NCI-H2227 (cell line): ENCODE measurements at regions not wholly inside any gene's neighbourhood (a gene's known extent, or its start where the extent isn't known, plus 50 kb on each side); places are given as distances from the start of the nearest gene placed in this dataset.
"Not testable (repeated sequence)": the region's sequence is repeated elsewhere in the genome, so short reads cannot be mapped to it uniquely, and the experiment has no call there.

Experiments used
- DNase-seq: peaks from one replicate; lab custom pipeline; 2025; ENCODE audit not compliant: unreplicated experiment; lab: John Stamatoyannopoulos, UW

DNA sequence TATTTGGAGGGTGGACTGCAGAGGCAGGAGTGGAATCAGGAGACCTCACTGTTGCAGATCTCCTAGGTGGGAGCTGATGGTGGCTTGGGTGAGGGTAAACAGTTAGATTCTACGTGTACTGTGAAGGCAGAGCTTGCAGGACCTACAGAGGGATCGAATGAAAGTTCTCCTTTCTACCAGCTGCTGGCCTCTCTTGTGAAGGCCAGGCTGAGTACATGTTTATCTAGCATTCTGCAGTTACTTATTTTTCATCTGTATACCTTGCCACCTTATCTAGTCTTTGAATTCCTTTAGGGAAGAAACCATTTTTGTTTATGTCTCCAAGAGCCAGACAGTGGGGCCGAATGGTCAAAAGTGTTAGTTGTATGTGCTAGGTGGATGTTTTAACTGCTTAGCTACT, 57.6 kb downstream of the PTTG1 start:
- no peak for DNase-seq

DNA sequence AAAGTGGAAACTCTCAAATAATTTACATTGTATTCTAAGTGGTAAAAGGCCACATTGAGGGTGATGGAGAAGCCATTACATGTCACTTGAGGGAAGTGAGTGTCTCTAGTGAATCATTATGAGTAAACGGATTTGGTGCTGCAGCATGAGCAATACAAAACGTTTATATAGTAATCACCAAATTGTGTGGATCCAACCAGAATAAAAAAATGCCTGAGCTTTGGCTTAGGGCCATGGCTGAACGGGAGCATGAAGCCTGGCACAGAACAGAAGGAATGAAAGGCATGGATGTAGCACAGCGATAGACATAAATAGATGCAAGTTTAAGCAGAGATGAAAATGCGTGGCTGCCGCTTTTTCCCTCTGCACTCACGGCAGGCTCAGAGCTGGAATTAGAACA, 58.3 kb downstream of the PTTG1 start:
- DNase-seq, result no peak

- DNase-seq, result no peak
Observed at GRCh38 chr5:160480652-160481051, 59.0 kb downstream of the PTTG1 start.

DNA sequence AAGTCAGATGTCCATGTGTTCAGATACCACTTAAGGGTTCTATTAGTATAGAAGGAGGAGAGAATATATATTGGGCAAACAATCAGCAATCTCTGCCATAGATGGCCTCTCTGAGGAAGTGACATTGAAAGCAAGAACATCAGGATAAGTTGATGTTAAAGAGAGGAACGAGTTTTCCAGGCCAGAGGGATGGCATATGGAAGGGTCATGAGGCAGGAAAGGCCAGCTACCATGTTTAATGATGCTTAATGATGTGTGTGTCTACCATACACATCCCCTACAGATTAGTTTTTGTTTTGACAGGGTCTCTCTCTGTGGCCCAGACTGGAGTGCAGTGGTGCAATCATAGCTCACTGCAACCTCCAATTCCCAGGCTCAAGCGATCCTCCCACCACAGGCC, 63.0 kb downstream of the PTTG1 start:
- DNase-seq, result no peak

- DNase-seq, result no peak
Observed at GRCh38 chr5:160485364-160485969, 63.8 kb downstream of the PTTG1 start.

DNA sequence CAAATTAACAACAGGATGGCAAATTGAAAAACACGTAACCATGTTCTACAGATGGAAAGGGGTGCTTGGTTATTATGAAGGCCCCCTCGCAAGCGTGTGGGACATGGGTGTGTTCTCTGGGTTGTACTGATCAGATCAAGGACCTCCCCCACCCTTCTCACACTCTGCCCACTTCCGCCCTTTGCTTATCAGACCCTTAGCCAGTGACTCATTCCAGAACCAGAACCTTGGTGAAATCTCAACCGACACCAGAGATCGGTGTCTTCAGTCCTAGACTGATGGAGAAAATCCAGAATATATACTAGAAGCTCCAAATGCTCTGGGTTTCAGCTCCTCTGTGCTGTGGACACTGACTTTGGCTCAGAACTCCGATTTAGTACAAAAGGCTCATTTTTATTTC, 64.9 kb downstream of the PTTG1 start:
- no peak for DNase-seq

- DNase-seq, result no peak
Observed at GRCh38 chr5:160488394-160489325, 67.0 kb downstream of the PTTG1 start.

DNA sequence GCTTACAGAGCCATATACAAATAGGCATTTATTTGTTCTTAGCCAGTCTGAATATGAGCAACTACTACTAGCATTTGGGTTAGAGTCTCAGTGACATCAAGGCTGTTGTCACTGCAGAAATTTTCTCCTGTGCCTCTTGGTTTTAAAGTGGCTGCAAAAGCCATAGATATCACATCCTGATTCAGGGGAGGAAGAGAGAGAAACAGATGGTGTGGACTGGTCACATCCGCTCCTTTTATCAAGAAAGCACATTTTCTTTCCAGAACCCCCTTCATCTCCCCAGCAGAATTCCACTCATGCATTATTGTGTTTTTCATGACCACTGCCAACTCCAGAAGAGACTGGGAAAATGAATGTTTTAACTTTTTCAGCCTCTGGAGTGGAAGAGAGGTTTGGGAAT, 69.8 kb downstream of the PTTG1 start:
- DNase-seq, result no peak

- DNase-seq, result no peak
Observed at GRCh38 chr5:160492565-160492964, 70.9 kb downstream of the PTTG1 start.

DNA sequence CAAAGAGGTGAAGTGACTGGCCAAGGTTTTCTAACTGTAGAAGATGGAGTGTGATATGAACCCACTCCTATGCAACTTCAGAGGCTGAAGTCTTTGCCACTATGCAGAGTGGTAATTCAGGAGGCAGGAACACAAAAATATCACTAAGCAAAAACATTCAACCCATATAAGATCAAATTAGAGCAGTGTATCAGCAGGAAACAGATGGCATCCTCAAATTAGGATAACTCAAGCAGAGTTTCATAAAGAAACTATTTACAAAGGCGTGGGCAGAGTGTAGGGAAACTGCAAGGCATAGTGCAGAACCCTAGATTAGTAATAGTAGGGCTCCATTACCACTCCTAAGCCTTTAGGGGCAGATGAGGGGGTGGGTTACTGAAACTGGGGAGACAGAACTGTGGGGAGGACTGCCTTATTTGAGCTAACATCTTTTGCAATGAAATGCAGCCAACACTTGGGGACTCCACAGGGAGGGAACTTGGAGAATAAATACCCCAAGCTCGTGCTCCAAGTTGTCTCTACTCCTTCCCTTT, 72.2 kb downstream of the PTTG1 start:
- no peak for DNase-seq

- DNase-seq, result no peak
Observed at GRCh38 chr5:160494451-160494850, 72.8 kb downstream of the PTTG1 start.

GRCh38 chr5:160496334-160496733, 74.7 kb downstream of the PTTG1 start:
- no peak for DNase-seq

GRCh38 chr5:160496784-160497183, 75.1 kb downstream of the PTTG1 start:
- DNase-seq, result no peak

DNA sequence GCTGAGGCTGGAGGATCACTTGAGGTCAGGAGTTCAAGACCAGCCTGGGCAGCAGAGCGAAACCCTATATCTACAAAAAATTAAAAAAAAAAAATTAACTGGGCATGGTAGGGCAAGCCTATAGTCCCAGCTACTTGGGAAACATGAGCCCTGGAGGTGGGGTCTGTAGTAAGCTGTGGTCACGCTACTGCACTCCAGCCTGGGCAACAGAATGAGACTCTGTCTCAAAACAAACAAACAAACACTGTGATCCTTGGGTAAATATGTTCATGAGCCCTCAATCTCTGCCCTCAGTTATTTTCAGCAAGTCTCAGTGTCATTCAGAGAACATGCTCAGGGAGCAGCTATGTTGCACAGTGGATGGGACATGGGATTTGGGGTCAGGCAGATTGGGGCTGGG, 76.2 kb downstream of the PTTG1 start:
- no peak for DNase-seq

GRCh38 chr5:160498441-160499043, 76.9 kb downstream of the PTTG1 start:
- not testable (repeated sequence) for DNase-seq

DNA sequence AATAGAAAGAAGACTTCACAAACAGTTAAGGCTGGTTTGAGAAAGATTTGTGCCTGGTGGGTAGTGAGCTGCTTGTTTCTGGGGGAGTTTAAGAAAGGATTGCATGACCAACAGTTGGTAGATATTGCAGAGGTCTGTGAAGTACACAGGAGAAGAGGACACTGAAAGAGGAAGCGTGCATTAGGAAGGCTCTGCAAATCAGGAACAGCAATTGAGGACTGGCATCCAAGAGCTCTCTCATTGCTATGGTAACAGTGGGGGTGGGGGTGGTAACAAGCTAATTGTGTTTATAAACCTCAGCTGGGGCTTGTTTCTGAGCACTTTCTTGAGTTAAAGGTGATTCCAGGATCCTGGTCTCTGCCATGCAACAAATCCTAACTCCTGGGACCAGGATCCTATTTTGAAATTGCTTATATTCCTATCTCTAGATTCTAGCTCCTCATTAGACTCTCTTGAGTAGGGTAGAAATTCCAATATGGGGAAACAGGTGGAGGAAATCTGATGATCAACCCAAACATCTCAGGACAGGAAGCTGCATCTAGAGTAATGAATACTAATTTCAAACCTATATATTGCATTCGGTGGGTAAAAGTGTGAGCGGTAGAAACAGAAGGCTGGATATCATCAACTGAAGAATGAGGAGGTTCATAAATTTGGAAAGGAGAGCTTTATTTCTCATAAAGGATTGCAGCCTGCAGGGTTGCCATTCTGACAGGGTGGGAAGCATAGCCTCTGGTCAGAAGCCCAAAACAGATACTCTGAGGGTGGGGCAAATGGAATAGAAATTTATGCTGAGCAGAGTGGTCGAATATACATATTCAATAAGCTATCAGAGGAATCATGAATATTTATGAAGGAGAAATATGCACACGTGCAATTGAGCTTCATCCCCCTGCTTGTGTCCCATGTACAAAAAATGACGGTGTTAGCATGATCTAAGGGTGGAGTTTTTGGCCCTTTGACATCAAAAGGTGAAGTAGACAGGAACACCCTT, 79.4 kb downstream of the PTTG1 start:
- DNase-seq, result no peak

GRCh38 chr5:160504906-160505305, 83.3 kb downstream of the PTTG1 start:
- no peak for DNase-seq

DNA sequence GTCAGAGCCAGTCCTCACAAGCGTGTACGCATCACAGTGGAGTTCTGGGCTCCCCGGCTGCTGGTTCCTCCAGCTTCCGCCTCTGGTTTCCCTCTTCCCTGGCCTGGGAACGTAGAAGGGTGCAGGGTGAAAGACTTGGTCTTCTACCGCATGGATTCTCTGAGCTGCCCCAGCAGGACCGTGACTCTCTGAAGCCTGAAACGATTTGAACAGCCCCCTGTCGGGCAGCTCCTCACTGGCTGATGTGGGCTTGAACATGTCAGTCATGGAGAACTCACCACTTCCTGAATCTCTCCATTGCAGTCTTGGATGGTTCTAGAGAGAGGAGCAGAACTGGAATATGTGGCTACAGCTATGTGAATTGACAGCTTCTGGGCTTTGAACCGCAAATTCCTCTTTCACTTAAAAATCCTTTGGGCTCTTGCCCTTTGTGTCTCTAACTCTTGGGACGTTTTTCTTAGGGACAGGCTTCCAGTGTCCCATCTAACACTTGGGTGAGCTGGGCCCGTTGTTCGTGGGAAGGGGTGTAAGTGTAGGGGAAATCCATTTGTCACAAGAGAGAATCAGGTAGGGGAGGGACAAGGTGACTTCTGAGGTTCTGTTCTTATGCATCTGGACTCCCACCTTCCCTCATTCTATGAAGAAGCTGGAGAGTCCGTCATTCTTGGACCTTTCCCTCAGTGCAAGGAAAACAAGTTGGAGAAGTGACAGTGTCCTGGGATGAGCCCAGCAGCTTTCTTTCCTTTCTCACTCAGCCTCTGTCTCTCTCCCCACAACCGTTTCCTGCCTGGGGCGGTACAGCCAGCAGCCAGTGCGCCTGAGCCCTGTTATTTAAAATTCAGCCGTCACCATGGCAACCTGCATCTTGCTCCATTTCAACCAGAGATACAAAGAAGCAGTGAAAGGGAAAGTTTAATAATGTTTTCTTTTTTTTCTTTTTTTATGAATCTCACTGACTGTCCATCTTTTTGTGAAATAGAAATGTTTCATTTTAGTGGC, 84.7 kb downstream of the PTTG1 start:
- DNase-seq, result peak; percentile 61

DNA sequence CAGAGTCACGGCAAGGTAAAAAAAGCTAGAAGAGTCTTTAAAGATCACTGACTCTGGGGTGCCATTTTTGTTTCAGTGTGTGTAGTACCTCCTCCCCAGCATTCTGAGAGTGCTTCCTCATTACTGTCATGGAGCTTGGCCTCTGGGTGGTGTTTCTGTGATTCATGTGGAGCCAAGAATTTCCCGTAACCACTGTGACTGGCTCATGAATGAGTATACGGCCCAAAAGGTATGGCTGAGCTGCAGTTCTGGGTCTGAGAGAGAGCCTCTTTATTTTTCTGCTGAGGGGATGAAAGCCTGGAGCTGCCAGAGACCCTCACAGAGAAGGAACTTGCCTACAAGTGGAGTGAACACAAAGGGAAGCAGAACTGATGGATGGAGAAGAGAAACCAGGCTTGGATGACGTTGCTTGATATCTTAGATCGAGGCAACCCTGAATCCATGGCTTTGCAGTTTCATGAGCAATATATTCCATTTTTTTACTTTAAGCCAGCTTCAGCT, 85.6 kb downstream of the PTTG1 start:
- DNase-seq, result peak; percentile 9
